B cell (primary cell): ENCODE measurements at regions not wholly inside any gene's neighbourhood (a gene's known extent, or its start where the extent isn't known, plus 50 kb on each side); places are given as distances from the start of the nearest gene placed in this dataset.

ENCODE experiments used
- CTCF ChIP-seq: fragments of 200-600 bp; IDR thresholded peaks from one replicate; pipeline ENCODE4 v1.8.0; 2022; ENCODE audit warnings: antibody characterized with exemption, mild to moderate bottlenecking
- EZH2 ChIP-seq: IDR thresholded peaks from 2 replicates; pipeline ENCODE4 v1.6.1; 2012; ENCODE audit warnings: borderline replicate concordance, low read depth, mild to moderate bottlenecking, moderate library complexity, low read length; ENCODE audit not compliant: insufficient read depth, poor library complexity, severe bottlenecking

GRCh38 chr2:129722306-129723019 is 257.0 kb upstream of the RAB6C start:
- TF ChIP-seq CTCF, result no peak
- no peak for TF ChIP-seq EZH2
